ENCODE measurements at regions not wholly inside any gene's neighbourhood (a gene's known extent, or its start where the extent isn't known, plus 50 kb on each side); places are given as distances from the start of the nearest gene placed in this dataset.

- no peaks in the 10 kb centered on the region for H3K27me3 ChIP-seq
- H3K9me3 ChIP-seq = no peaks in the 10 kb centered on the region
- TF ChIP-seq CTCF (IDR thresholded peaks at IDR 0.05) (no peak), EP300 (IDR thresholded peaks at IDR 0.05) (peak in 1 of 2 donors; percentile 35)
- 45 to 55% methylated on average over 3 of the region's 3 CpGs for WGBS, 2 donors
- DNase-seq (ENCODE audit: low spot score in 2 of 2) = no peak
- H3K4me3 ChIP-seq = no peak overlapping the region
- H3K36me3 ChIP-seq = no peaks in the 10 kb centered on the region
- H3K27ac ChIP-seq = peak overlapping the region in 2 of 4 donors; percentile 1 to 3
- H3K4me1 ChIP-seq = peaks cover 0 to 31% (median 14%) of the 10 kb centered on the region in 4 donors
These were observed 239.0 kb downstream of the OSR1 start for GRCh38 chr2:19119326-19120001.

GRCh38 chr2:19116918-19117317 lies 241.5 kb downstream of the OSR1 start:
- no peak overlapping the region for H3K4me3 ChIP-seq
- no peak for DNase-seq (ENCODE audit: low spot score in 2 of 2)
- peaks cover 0 to 28% (median 14%) of the 10 kb centered on the region in 4 donors for H3K4me1 ChIP-seq
- H3K9me3 ChIP-seq = no peaks in the 10 kb centered on the region
- 73 to 83% methylated on average over 4 of the region's 4 CpGs for WGBS, 2 donors
- no peaks in the 10 kb centered on the region for H3K36me3 ChIP-seq
- H3K27ac ChIP-seq = no peak overlapping the region
- no peaks in the 10 kb centered on the region for H3K27me3 ChIP-seq
- no peak for TF ChIP-seq EP300 (IDR thresholded peaks at IDR 0.05)
- no peak for TF ChIP-seq POLR2A (IDR thresholded peaks at IDR 0.05)
- TF ChIP-seq CTCF (IDR thresholded peaks at IDR 0.05) = no peak

- no peak for DNase-seq (ENCODE audit: low spot score in 2 of 2)
- H3K9me3 ChIP-seq = no peaks in the 10 kb centered on the region
- H3K27me3 ChIP-seq = no peaks in the 10 kb centered on the region
- H3K4me1 ChIP-seq = peaks cover 0 to 6% (median under 1%) of the 10 kb centered on the region in 4 donors
- no peak overlapping the region for H3K27ac ChIP-seq
- H3K36me3 ChIP-seq = no peaks in the 10 kb centered on the region
- TF ChIP-seq CTCF (IDR thresholded peaks at IDR 0.05) (no peak), POLR2A (IDR thresholded peaks at IDR 0.05) (no peak), EP300 (IDR thresholded peaks at IDR 0.05) (no peak)
- no peak overlapping the region for H3K4me3 ChIP-seq
These were observed 243.6 kb downstream of the OSR1 start for GRCh38 chr2:19114754-19115231.

GRCh38 chr2:19114126-19114525 lies 244.3 kb downstream of the OSR1 start:
- Histone ChIP-seq H3K36me3 (no peaks in the 10 kb centered on the region), H3K4me3 (no peak overlapping the region), H3K27me3 (no peaks in the 10 kb centered on the region), H3K4me1 (peaks cover 0 to 1% (median 0%) of the 10 kb centered on the region in 4 donors), H3K9me3 (no peaks in the 10 kb centered on the region), H3K27ac (no peak overlapping the region)
- no peak for DNase-seq (ENCODE audit: low spot score in 2 of 2)
- TF ChIP-seq EP300 (IDR thresholded peaks at IDR 0.05) (no peak), CTCF (IDR thresholded peaks at IDR 0.05) (no peak), POLR2A (IDR thresholded peaks at IDR 0.05) (no peak)
- WGBS, 2 donors = 93 to 95% methylated on average over 1 of the region's 1 CpG

GRCh38 chr2:19111354-19111753 lies 247.1 kb downstream of the OSR1 start:
- H3K4me3 ChIP-seq = no peak overlapping the region
- TF ChIP-seq POLR2A (IDR thresholded peaks at IDR 0.05) = no peak
- no peak for TF ChIP-seq CTCF (IDR thresholded peaks at IDR 0.05)
- TF ChIP-seq EP300 (IDR thresholded peaks at IDR 0.05) = no peak
- H3K4me1 ChIP-seq = no peaks in the 10 kb centered on the region
- H3K36me3 ChIP-seq = no peaks in the 10 kb centered on the region
- H3K27me3 ChIP-seq = no peaks in the 10 kb centered on the region
- DNase-seq (ENCODE audit: low spot score in 2 of 2) = no peak
- H3K27ac ChIP-seq = no peak overlapping the region
- WGBS, 2 donors = 67% methylated on average over 3 of the region's 3 CpGs
- H3K9me3 ChIP-seq = no peaks in the 10 kb centered on the region
